ENCODE measurements at regions not wholly inside any gene's neighbourhood (a gene's known extent, or its start where the extent isn't known, plus 50 kb on each side); places are given as distances from the start of the nearest gene placed in this dataset.

DNA sequence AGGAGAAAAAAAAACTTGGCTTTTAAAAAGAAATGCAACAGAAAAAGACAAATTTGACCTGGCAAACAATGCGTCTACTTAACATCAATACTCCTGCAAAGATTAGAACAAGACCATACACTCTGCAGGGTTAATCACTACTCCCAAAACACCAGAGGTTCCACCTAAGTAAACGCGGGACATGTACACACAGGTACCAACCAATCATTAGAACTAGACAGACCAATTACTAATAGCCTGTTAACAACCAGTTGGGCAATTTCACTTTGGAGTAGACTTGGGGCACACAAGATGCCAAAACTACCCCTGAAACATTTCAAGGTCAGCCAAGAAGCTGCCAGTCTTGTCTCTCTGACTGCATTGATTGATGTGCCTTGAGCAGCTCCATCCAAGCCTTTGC, 125.8 kb downstream of the RRAGC start:
- TF ChIP-seq POLR2AphosphoS5 (IDR thresholded peaks at IDR 0.05; ENCODE audit: low read depth, low read length) (no peak), TAF1 (IDR thresholded peaks at IDR 0.05; ENCODE audit: borderline replicate concordance, insufficient read depth, low read length) (no peak), FOXP2 (optimal IDR thresholded peaks at IDR 0.05; ENCODE audit: borderline replicate concordance, extremely low read depth, extremely low read length, insufficient read depth) (no peak), SIN3A (IDR thresholded peaks at IDR 0.05; ENCODE audit: borderline replicate concordance, insufficient read depth, low read length) (no peak)
- TF ChIP-seq, protein P1, sequence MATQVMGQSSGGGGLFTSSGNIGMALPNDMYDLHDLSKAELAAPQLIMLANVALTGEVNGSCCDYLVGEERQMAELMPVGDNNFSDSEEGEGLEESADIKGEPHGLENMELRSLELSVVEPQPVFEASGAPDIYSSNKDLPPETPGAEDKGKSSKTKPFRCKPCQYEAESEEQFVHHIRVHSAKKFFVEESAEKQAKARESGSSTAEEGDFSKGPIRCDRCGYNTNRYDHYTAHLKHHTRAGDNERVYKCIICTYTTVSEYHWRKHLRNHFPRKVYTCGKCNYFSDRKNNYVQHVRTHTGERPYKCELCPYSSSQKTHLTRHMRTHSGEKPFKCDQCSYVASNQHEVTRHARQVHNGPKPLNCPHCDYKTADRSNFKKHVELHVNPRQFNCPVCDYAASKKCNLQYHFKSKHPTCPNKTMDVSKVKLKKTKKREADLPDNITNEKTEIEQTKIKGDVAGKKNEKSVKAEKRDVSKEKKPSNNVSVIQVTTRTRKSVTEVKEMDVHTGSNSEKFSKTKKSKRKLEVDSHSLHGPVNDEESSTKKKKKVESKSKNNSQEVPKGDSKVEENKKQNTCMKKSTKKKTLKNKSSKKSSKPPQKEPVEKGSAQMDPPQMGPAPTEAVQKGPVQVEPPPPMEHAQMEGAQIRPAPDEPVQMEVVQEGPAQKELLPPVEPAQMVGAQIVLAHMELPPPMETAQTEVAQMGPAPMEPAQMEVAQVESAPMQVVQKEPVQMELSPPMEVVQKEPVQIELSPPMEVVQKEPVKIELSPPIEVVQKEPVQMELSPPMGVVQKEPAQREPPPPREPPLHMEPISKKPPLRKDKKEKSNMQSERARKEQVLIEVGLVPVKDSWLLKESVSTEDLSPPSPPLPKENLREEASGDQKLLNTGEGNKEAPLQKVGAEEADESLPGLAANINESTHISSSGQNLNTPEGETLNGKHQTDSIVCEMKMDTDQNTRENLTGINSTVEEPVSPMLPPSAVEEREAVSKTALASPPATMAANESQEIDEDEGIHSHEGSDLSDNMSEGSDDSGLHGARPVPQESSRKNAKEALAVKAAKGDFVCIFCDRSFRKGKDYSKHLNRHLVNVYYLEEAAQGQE (IDR thresholded peaks at IDR 0.05; ENCODE audit: insufficient read depth in 1 of 2, low read depth in 2 of 2, low read length in 2 of 2), result no peak

DNA sequence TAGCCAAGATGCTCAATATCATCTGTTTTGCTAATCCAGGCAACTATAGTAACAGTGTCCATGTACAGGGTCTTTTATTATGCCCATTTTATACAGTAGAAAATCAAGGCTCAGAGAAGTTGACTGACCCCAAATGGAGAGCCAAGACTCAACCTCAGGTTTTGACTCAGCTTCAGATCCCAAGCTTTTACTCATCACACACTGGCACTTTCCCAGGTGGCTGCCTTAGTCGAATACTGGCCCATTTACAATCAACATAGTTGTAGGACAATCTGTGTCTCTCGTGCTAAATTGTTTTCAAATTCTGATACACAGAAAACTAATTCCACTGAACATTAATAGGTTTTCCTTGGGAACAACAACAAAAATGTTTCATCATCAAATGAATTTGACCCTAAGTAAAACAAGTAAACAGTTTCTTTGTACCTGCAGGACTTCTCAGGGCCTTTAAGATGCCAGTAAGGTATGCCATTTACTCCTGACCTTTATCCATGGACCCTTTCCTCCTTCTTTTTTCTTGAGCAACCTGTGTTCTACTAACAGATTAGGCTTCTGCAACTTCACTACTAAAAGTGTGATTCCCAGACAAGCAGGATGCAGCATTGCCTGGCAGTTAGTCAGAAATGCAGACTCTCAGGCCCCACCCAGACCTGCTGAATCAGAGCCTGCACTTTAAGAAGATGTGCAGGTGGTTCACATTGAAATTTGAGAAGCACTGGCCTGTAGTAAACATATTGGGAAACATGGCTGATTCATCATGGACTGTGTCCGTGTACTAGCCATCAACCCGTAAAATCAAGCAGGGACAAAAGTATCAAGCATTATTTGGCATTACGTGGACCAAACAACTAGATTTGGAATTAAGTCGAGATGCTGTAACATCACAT, 128.8 kb downstream of the RRAGC start:
- TF ChIP-seq FOXP2 (optimal IDR thresholded peaks at IDR 0.05; ENCODE audit: borderline replicate concordance, extremely low read depth, extremely low read length, insufficient read depth) (no peak), POLR2AphosphoS5 (IDR thresholded peaks at IDR 0.05; ENCODE audit: low read depth, low read length) (no peak), SIN3A (IDR thresholded peaks at IDR 0.05; ENCODE audit: borderline replicate concordance, insufficient read depth, low read length) (no peak), TAF1 (IDR thresholded peaks at IDR 0.05; ENCODE audit: borderline replicate concordance, insufficient read depth, low read length) (no peak)
- TF ChIP-seq, protein P1 (IDR thresholded peaks at IDR 0.05; ENCODE audit: insufficient read depth in 1 of 2, low read depth in 2 of 2, low read length in 2 of 2), result no peak

DNA sequence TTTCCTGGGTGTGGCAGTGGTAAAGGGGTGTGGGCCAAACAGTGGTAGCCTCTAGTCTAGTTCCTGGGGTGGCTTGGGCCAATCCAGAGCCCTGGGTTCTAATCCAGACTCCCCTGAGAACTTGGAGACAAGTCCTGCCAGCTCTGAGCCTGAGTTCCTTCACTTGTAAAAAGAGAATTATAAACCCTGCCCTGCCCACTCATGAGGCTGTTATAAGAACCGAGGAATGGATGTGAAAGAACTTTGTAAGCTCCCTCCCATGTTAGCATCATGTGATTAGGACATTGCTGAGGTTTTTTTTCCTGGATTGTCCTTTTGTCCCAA, 131.0 kb downstream of the RRAGC start:
- TF ChIP-seq, protein P1 (IDR thresholded peaks at IDR 0.05; ENCODE audit: insufficient read depth in 1 of 2, low read depth in 2 of 2, low read length in 2 of 2), result no peak
- no peak for TF ChIP-seq FOXP2 (optimal IDR thresholded peaks at IDR 0.05; ENCODE audit: borderline replicate concordance, extremely low read depth, extremely low read length, insufficient read depth)

DNA sequence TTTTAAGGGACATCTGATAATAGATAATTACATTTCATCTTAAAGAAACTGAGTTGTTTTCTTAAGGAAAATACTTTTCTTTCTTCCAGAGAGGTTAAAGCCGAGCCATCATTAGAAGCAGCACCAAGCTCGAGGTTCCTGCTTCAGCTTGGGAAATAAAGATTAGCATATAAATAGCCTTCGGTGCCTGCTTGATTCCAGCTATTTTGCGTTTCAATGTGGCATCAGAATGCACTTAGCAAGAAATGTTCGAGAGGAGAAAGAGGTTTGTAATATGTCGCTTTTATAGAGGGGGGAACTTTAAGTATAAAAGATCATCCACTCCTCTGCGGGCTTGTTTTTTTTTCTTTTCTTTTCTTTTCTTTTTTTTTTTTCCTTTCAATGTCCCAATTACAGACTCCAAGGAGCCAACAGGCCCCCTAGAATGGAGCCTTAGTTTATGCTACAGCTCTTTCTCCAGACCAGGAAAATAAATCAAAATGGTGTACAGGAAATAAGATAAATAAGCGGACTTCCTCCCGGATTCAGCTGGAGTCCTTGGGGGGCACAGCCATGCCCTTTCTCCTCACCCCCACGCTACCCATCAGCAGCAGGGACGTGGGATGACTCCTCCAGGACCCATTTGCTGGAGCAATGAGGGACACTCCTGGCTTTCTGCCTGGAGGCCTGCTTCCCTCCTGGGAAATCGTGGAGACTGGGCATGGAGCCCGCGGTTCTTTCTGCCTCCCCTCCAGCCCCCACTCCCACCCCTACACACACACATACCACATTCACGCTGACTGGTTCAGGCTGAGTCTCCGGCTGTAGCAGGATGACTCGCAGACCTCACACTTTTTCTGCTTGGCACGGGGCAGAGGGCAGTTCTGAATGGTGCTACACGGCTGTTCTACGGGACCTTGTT, 131.6 kb downstream of the RRAGC start:
- TF ChIP-seq TAF1 (IDR thresholded peaks at IDR 0.05; ENCODE audit: borderline replicate concordance, insufficient read depth, low read length), result no peak
- TF ChIP-seq, protein P1 (IDR thresholded peaks at IDR 0.05; ENCODE audit: insufficient read depth in 1 of 2, low read depth in 2 of 2, low read length in 2 of 2), result no peak
- no peak for TF ChIP-seq FOXP2 (optimal IDR thresholded peaks at IDR 0.05; ENCODE audit: borderline replicate concordance, extremely low read depth, extremely low read length, insufficient read depth)

Measured in PFSK-1 (cell line).